Activated T-cell treated with anti-CD3 and anti-CD28 coated beads for 1 hour (primary cell): ENCODE measurements at regions not wholly inside any gene's neighbourhood (a gene's known extent, or its start where the extent isn't known, plus 50 kb on each side); places are given as distances from the start of the nearest gene placed in this dataset.

Experiments used
- DNase-seq: peaks from one replicate; pipeline ENCODE4 v3.0.0-alpha.2; 2020; ENCODE audit warnings: low read depth

GRCh38 chr22:19621373-19622060 lies 92.8 kb upstream of the SEPTIN5 start:
- DNase-seq: no peak

- DNase-seq: no peak
These were observed 92.3 kb upstream of the SEPTIN5 start for GRCh38 chr22:19622061-19622441.

- no peak for DNase-seq
These were observed 88.8 kb upstream of the SEPTIN5 start for GRCh38 chr22:19625331-19626041.

- no peak for DNase-seq
These were observed 88.2 kb upstream of the SEPTIN5 start for GRCh38 chr22:19626042-19626587.

GRCh38 chr22:19626666-19627065 lies 87.6 kb upstream of the SEPTIN5 start:
- no peak for DNase-seq

GRCh38 chr22:19628038-19628776 lies 86.1 kb upstream of the SEPTIN5 start:
- no peak for DNase-seq

- no peak for DNase-seq
These were observed 85.0 kb upstream of the SEPTIN5 start for GRCh38 chr22:19629331-19629719.

GRCh38 chr22:19629720-19630419 lies 84.4 kb upstream of the SEPTIN5 start:
- peak; percentile 83 for DNase-seq

GRCh38 chr22:19630614-19631013 lies 83.7 kb upstream of the SEPTIN5 start:
- no peak for DNase-seq

GRCh38 chr22:19631899-19632667 lies 82.2 kb upstream of the SEPTIN5 start:
- no peak for DNase-seq

GRCh38 chr22:19632668-19633148 lies 81.6 kb upstream of the SEPTIN5 start:
- DNase-seq: no peak

- DNase-seq: no peak
These were observed 79.9 kb upstream of the SEPTIN5 start for GRCh38 chr22:19634226-19634975.

GRCh38 chr22:19635644-19636043 lies 78.7 kb upstream of the SEPTIN5 start:
- no peak for DNase-seq

GRCh38 chr22:19636696-19637407 lies 77.5 kb upstream of the SEPTIN5 start:
- no peak for DNase-seq

- DNase-seq: no peak
These were observed 76.7 kb upstream of the SEPTIN5 start for GRCh38 chr22:19637408-19638281.

GRCh38 chr22:19638282-19639015 lies 75.9 kb upstream of the SEPTIN5 start:
- no peak for DNase-seq

- DNase-seq: no peak
These were observed 74.6 kb upstream of the SEPTIN5 start for GRCh38 chr22:19639610-19640135.

- DNase-seq: no peak
These were observed 74.0 kb upstream of the SEPTIN5 start for GRCh38 chr22:19640306-19640705.
